ENCODE measurements at regions not wholly inside any gene's neighbourhood (a gene's known extent, or its start where the extent isn't known, plus 50 kb on each side); places are given as distances from the start of the nearest gene placed in this dataset.

DNA sequence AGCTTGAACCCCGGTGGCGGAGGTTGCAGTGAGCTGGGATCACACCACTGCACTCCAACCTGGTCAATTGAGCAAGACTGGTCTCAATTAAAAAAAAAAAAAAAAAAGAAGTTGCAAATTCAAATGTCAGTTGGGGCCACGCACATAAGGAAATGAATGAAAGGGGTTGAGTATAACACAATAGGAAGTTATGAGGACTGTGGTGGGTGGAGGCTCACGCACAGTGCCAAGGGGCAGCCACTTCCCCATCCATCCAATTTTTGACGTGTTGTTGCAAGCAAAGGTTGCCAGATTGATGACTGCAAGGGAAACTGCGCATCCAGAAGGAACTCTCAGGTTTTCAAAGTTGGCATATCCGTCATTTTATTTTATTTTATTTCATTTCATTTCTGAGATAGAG, 532.2 kb downstream of the NTRK3 start:
- 59 to 76% methylated on average over 7 of the region's 7 CpGs for WGBS, 2 donors

DNA sequence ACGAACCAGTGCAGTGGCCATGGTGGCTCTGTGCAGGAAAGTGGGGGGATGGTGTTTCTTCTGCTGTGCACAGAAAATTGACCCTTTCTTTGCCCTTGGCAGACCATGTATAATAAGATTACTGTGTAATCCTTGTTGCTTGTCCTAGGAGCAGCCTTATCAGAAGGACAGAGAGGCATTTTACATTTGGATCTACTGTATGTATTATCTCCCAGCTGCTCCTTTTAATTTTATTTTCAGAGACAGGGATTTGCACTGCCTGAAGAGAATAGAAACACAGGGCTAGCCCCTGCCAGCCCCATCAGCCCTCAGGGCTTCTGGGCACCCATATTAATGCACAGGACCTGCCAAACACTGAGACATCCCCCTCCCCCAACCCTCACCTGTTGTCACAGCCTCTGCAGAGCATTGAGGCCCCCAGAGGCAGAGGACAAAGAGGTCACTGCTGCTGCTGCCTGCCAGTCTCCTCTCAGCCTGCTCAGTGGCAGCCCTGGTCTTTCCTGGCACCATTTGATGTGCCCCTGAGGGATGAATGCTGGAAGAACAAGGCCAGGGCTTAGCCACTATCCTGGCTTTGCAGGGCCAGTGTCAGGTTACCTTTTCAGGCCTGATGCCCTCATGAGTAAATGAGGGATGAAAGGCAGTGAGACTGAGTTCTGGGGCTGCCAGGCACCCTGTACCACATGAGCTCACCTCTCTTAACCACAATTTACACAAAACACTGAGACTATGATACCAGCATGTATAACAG, 533.4 kb downstream of the NTRK3 start:
- intact Hi-C loops (cut with DNase I): no loop called here

More for the DNA sequence above, 532.2 kb downstream of the NTRK3 start:
- Histone ChIP-seq H3K4me3 (no peak overlapping the region), H3K36me3 (replicated peaks in 1 of 2; ENCODE audit: insufficient read depth in 1 of 2, low read depth in 2 of 2) (no peaks in the 10 kb centered on the region), H3K9me3 (no peaks in the 10 kb centered on the region), H3K27ac (no peak overlapping the region), H3K27me3 (no peaks in the 10 kb centered on the region), H3K4me1 (no peaks in the 10 kb centered on the region)
- TF ChIP-seq POLR2A (IDR thresholded peaks at IDR 0.05): no peak
- TF ChIP-seq, protein P1, sequence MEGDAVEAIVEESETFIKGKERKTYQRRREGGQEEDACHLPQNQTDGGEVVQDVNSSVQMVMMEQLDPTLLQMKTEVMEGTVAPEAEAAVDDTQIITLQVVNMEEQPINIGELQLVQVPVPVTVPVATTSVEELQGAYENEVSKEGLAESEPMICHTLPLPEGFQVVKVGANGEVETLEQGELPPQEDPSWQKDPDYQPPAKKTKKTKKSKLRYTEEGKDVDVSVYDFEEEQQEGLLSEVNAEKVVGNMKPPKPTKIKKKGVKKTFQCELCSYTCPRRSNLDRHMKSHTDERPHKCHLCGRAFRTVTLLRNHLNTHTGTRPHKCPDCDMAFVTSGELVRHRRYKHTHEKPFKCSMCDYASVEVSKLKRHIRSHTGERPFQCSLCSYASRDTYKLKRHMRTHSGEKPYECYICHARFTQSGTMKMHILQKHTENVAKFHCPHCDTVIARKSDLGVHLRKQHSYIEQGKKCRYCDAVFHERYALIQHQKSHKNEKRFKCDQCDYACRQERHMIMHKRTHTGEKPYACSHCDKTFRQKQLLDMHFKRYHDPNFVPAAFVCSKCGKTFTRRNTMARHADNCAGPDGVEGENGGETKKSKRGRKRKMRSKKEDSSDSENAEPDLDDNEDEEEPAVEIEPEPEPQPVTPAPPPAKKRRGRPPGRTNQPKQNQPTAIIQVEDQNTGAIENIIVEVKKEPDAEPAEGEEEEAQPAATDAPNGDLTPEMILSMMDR (IDR thresholded peaks at IDR 0.05): no peak
- ATAC-seq: no peak
- DNase-seq: peak in 1 of 4 donors; percentile 20
- intact Hi-C loops (cut with DNase I): no loop called here

DNA sequence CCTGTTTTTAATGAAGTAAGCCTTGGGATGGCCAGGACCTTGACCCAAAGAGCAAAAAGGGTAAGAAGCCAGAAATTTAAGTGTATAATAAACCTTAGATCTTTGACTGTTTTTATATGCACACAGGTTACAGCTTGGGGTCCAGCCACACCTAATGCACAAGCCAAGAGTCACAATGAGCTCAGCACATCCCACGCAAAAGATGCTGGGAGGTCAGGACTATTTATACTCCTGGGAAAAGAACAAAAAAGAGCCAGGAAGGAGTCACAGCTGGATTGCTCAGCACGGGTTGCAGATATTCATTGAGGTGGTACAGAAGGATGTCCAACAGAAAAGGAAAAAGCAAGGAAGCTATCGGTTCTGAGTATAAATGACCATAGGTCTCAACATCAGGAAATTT, 536.3 kb downstream of the NTRK3 start:
- no peaks in the 10 kb centered on the region for H3K9me3 ChIP-seq
- H3K36me3 ChIP-seq (replicated peaks in 1 of 2; ENCODE audit: insufficient read depth in 1 of 2, low read depth in 2 of 2): no peaks in the 10 kb centered on the region
- DNase-seq (no peak), ATAC-seq (no peak)
- intact Hi-C loops (cut with DNase I): no loop called here
- no peaks in the 10 kb centered on the region for H3K4me1 ChIP-seq
- no peaks in the 10 kb centered on the region for H3K27me3 ChIP-seq
- no peak overlapping the region for H3K4me3 ChIP-seq
- H3K27ac ChIP-seq: no peak overlapping the region
- 66 to 70% methylated on average over 3 of the region's 3 CpGs for WGBS, 2 donors
- no peak for TF ChIP-seq POLR2A (IDR thresholded peaks at IDR 0.05)
- TF ChIP-seq, protein P1 (IDR thresholded peaks at IDR 0.05): no peak

More for the DNA sequence above, 533.4 kb downstream of the NTRK3 start:
- H3K4me1 ChIP-seq: no peaks in the 10 kb centered on the region
- WGBS, 2 donors: 30 to 43% methylated on average over 1 of the region's 1 CpG
- no peak overlapping the region for H3K4me3 ChIP-seq
- no peaks in the 10 kb centered on the region for H3K9me3 ChIP-seq
- ATAC-seq (no peak), DNase-seq (no peak)
- TF ChIP-seq POLR2A (IDR thresholded peaks at IDR 0.05): no peak
- TF ChIP-seq, protein P1 (IDR thresholded peaks at IDR 0.05): no peak
- no peak overlapping the region for H3K27ac ChIP-seq
- H3K36me3 ChIP-seq (replicated peaks in 1 of 2; ENCODE audit: insufficient read depth in 1 of 2, low read depth in 2 of 2): no peaks in the 10 kb centered on the region
- H3K27me3 ChIP-seq: no peaks in the 10 kb centered on the region

DNA sequence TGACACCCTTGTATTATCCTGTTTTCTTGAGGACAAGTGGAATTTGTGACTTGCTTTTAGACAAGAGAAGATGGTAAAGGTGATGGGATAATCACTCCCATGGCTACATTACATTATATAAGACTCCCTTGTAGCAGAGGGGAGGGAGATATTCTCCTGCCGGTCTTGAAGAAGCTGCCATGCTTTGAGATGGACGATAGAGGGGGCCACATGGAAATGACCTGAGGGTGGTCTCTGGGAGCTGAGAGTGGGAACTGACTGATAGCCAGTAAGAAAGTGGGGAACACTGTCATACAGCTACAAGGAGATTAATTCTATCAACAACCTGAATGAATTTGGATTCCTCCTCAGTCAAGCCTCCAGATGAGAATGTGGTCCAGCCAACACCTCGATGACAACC, 540.1 kb downstream of the NTRK3 start:
- Histone ChIP-seq H3K9me3 (no peaks in the 10 kb centered on the region), H3K27ac (no peak overlapping the region), H3K4me3 (no peak overlapping the region), H3K4me1 (no peaks in the 10 kb centered on the region), H3K27me3 (no peaks in the 10 kb centered on the region), H3K36me3 (replicated peaks in 1 of 2; ENCODE audit: insufficient read depth in 1 of 2, low read depth in 2 of 2) (no peaks in the 10 kb centered on the region)
- TF ChIP-seq, protein P1 (IDR thresholded peaks at IDR 0.05): no peak
- TF ChIP-seq POLR2A (IDR thresholded peaks at IDR 0.05): no peak
- ATAC-seq (no peak), DNase-seq (no peak)
- WGBS, 2 donors: 30 to 32% methylated on average over 3 of the region's 3 CpGs
- intact Hi-C loops (cut with DNase I): no loop called here

DNA sequence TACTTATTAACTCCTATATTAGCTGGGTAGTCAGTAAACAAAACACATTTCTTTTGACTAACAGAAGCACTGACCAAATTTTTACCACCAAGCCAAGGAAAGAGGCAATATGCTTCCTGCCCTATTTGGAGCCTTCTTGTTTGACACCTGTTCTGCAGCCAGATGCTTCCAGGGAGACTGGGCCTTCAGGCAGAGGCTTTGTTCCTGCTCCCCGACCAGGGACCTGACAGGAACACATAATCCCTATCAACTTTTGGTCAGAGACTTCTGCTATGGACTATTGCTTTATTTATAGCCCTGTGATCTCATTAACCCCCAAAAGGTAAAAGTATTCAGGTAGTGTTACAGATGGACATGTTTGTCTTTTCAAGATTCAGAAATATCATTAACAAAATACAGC, 541.3 kb downstream of the NTRK3 start:
- ATAC-seq (no peak), DNase-seq (no peak)
- no peaks in the 10 kb centered on the region for H3K36me3 ChIP-seq (replicated peaks in 1 of 2; ENCODE audit: insufficient read depth in 1 of 2, low read depth in 2 of 2)
- TF ChIP-seq POLR2A (IDR thresholded peaks at IDR 0.05): no peak
- TF ChIP-seq, protein P1 (IDR thresholded peaks at IDR 0.05): no peak
- H3K4me1 ChIP-seq: no peaks in the 10 kb centered on the region
- WGBS, 2 donors: 19 to 50% methylated on average over 1 of the region's 1 CpG
- intact Hi-C loops (cut with DNase I): no loop called here
- no peak overlapping the region for H3K27ac ChIP-seq
- no peaks in the 10 kb centered on the region for H3K27me3 ChIP-seq
- H3K9me3 ChIP-seq: no peaks in the 10 kb centered on the region
- no peak overlapping the region for H3K4me3 ChIP-seq

Data from body of pancreas (tissue), 4 donors.